ENCODE measurements at regions not wholly inside any gene's neighbourhood (a gene's known extent, or its start where the extent isn't known, plus 50 kb on each side); places are given as distances from the start of the nearest gene placed in this dataset.

DNA sequence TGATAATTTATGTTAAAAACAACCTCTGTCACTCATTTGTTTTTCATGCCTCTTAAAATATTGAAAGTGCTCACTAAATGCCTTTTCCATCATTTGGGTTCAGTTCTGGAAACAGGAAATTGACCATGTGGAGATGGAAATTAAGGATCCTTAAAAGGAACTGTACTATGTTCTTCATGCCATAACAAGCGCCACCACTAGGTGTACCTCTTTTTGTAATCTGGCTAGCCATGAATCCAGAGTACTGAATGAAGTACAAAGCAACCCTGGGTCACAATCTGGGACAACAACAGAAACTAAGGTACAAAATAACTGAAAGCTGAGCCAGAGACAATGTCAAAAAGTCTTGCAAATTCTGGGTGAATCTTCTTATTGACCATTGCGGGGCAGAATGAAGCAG is 559.1 kb downstream of the FAM181B start:
- TF ChIP-seq, protein P1, sequence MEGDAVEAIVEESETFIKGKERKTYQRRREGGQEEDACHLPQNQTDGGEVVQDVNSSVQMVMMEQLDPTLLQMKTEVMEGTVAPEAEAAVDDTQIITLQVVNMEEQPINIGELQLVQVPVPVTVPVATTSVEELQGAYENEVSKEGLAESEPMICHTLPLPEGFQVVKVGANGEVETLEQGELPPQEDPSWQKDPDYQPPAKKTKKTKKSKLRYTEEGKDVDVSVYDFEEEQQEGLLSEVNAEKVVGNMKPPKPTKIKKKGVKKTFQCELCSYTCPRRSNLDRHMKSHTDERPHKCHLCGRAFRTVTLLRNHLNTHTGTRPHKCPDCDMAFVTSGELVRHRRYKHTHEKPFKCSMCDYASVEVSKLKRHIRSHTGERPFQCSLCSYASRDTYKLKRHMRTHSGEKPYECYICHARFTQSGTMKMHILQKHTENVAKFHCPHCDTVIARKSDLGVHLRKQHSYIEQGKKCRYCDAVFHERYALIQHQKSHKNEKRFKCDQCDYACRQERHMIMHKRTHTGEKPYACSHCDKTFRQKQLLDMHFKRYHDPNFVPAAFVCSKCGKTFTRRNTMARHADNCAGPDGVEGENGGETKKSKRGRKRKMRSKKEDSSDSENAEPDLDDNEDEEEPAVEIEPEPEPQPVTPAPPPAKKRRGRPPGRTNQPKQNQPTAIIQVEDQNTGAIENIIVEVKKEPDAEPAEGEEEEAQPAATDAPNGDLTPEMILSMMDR (IDR thresholded peaks at IDR 0.05; ENCODE audit: low read depth, low read length, poor library complexity, severe bottlenecking) = peak; percentile 39
- no peak for TF ChIP-seq EZH2phosphoT487 (IDR thresholded peaks at IDR 0.05; ENCODE audit: borderline replicate concordance, low read length)
